IMR-90 (cell line): ENCODE measurements at regions not wholly inside any gene's neighbourhood (a gene's known extent, or its start where the extent isn't known, plus 50 kb on each side); places are given as distances from the start of the nearest gene placed in this dataset.

Experiments used
- ATAC-seq: fragments of 200-7000 bp; cut with Tn5 transposase; 2 replicates; pipeline ENCODE4 v1.9.1; 2020; ENCODE audit warnings: low read depth, mild to moderate bottlenecking, moderate library complexity
- BruUV-seq: library from RNA; stranded (reverse); fragments of 400-500 nt; replicated peaks from 2 replicates; lab custom pipeline; 2021; lab: Mats Ljungman, UMichigan
- CTCF ChIA-PET: fragments of 300-600 bp; formaldehyde crosslinking; extraction: SDS; loops from one replicate; lab custom pipeline; 2021; ENCODE audit warnings: antibody characterized with exemption; lab: Yijun Ruan, JAX
- POLR2A ChIA-PET: fragments of 300-600 bp; sonication (Branson Sonifier 250); formaldehyde crosslinking; loops from one replicate; lab custom pipeline; 2022; ENCODE audit warnings: antibody characterized with exemption; ENCODE audit not compliant: unreplicated experiment; lab: Charles Lee
- DNase-seq: peaks from one replicate; pipeline ENCODE4 v3.0.0; 2013
- H2AFZ ChIP-seq: replicated peaks from 2 replicates; pipeline ENCODE3; 2013; ENCODE audit warnings: low read length, mild to moderate bottlenecking; ENCODE audit not compliant: poor library complexity
- H2AK5ac ChIP-seq: 2 replicates; pipeline ENCODE4 v1.6.1; 2013; ENCODE audit warnings: low read depth, low read length, inconsistent platforms
- H2AK9ac ChIP-seq: replicated peaks from 2 replicates; pipeline ENCODE3; 2013; ENCODE audit warnings: mild to moderate bottlenecking, low read depth, low read length, moderate library complexity; ENCODE audit not compliant: poor library complexity
- H2BK120ac ChIP-seq: 2 replicates; pipeline ENCODE4 v1.6.1; 2013; ENCODE audit warnings: low read depth, low read length, inconsistent platforms
- H2BK15ac ChIP-seq: 3 replicates; pipeline ENCODE4 v1.6.1; 2013; ENCODE audit warnings: low read depth, low read length, inconsistent platforms
- H2BK20ac ChIP-seq: 2 replicates; pipeline ENCODE4 v1.6.1; 2013; ENCODE audit warnings: low read depth, mild to moderate bottlenecking, inconsistent platforms, low read length, moderate library complexity
- H2BK5ac ChIP-seq: 2 replicates; pipeline ENCODE4 v1.6.1; 2013; ENCODE audit warnings: mild to moderate bottlenecking, low read depth, low read length, inconsistent platforms; ENCODE audit not compliant: poor library complexity, severe bottlenecking
- H3K14ac ChIP-seq: replicated peaks from 2 replicates; pipeline ENCODE4 v1.6.1; 2013; ENCODE audit warnings: low read depth, low read length, inconsistent platforms
- H3K18ac ChIP-seq: 2 replicates; pipeline ENCODE4 v1.6.1; 2013; ENCODE audit warnings: low read depth, low read length, control low read depth
- H3K23ac ChIP-seq: 2 replicates; pipeline ENCODE4 v1.6.1; 2013; ENCODE audit warnings: low read depth, low read length, inconsistent platforms
- H3K27ac ChIP-seq: 2 replicates; pipeline ENCODE4 v1.5.1; 2013; ENCODE audit warnings: mild to moderate bottlenecking, control low read depth, low read length; ENCODE audit not compliant: insufficient read depth
- H3K27me3 ChIP-seq: 2 replicates; pipeline ENCODE4 v1.6.1; 2013; ENCODE audit warnings: low read length; ENCODE audit not compliant: control insufficient read depth, insufficient read depth
- H3K36me3 ChIP-seq: 2 replicates; pipeline ENCODE4 v1.6.1; 2013; ENCODE audit warnings: low read length, mixed read lengths; ENCODE audit not compliant: control insufficient read depth, insufficient read depth
- H3K4ac ChIP-seq: 2 replicates; pipeline ENCODE4 v1.6.1; 2013; ENCODE audit warnings: low read depth, low read length, inconsistent platforms
- H3K4me1 ChIP-seq: 2 replicates; pipeline ENCODE4 v1.6.1; 2013; ENCODE audit warnings: low read length, mixed read lengths; ENCODE audit not compliant: control insufficient read depth, insufficient read depth
- H3K4me2 ChIP-seq: 2 replicates; pipeline ENCODE4 v1.6.1; 2013; ENCODE audit warnings: low read depth, mild to moderate bottlenecking, control low read depth, low read length, moderate library complexity
- H3K4me3 ChIP-seq: 2 replicates; pipeline ENCODE4 v1.5.1; 2013; ENCODE audit warnings: low read depth, mild to moderate bottlenecking, control low read depth, low read length, moderate library complexity; ENCODE audit not compliant: insufficient read depth
- H3K56ac ChIP-seq: 2 replicates; pipeline ENCODE4 v1.6.1; 2013; ENCODE audit warnings: low read length, inconsistent platforms; ENCODE audit not compliant: insufficient read depth; ENCODE audit errors: extremely low read depth
- H3K79me1 ChIP-seq, 2 experiments: 2 replicates each; pipeline ENCODE4 v1.6.1; 2013; ENCODE audit warnings: low read length in 2 of 2, inconsistent platforms in 1 of 2, low read depth in 1 of 2
- H3K9ac ChIP-seq: 2 replicates; pipeline ENCODE4 v1.6.1; 2013; ENCODE audit warnings: low read depth, low read length, control low read depth
- H3K9me1 ChIP-seq: 2 replicates; pipeline ENCODE4 v1.6.1; 2013; ENCODE audit warnings: low read length, inconsistent platforms; ENCODE audit not compliant: insufficient read depth
- H3K9me3 ChIP-seq: 2 replicates; pipeline ENCODE4 v1.6.1; 2013; ENCODE audit warnings: low read length; ENCODE audit not compliant: control insufficient read depth, insufficient read depth
- H4K20me1 ChIP-seq: 2 replicates; pipeline ENCODE4 v1.6.1; 2013; ENCODE audit warnings: low read length, inconsistent platforms; ENCODE audit not compliant: insufficient read depth
- H4K5ac ChIP-seq: 2 replicates; pipeline ENCODE4 v1.6.1; 2013; ENCODE audit warnings: mild to moderate bottlenecking, low read depth, low read length, control low read depth
- H4K8ac ChIP-seq, 2 experiments: 2 replicates each; pipeline ENCODE4 v1.6.1; 2013; ENCODE audit warnings: low read depth in 2 of 2, low read length in 2 of 2, control low read depth in 1 of 2, inconsistent platforms in 1 of 2
- H4K91ac ChIP-seq: 2 replicates; pipeline ENCODE4 v1.6.1; 2013; ENCODE audit warnings: low read depth, low read length, inconsistent platforms; ENCODE audit not compliant: insufficient read depth
- FOS ChIP-seq: fragments of 150-350 bp; IDR thresholded peaks from 2 replicates; pipeline ENCODE4 v1.6.1; 2016; ENCODE audit warnings: low read depth, low read length
- RFX5 ChIP-seq: IDR thresholded peaks from 2 replicates; pipeline ENCODE4 v1.8.0; 2012; ENCODE audit warnings: low read depth, mild to moderate bottlenecking, low read length, moderate library complexity
- WGBS, 2 experiments: methylation state at CpG; one replicate each; pipeline versions ENCODE4 v1.1.5 to v1.1.7; 2013; ENCODE audit warnings: missing lambda C conversion rate in 2 of 2; ENCODE audit not compliant: insufficient read length in 1 of 2; ENCODE audit errors: extremely low coverage in 2 of 2; 5-methylcytosine and 5-hydroxymethylcytosine counted together
- dilution Hi-C: fragments of 300-500 bp; cut with HindIII; formaldehyde crosslinking; loops from one replicate; pipeline ENCODE4 v1.14.3; 2018; ENCODE audit warnings: low sequenced_read_pairs; ENCODE audit not compliant: unreplicated experiment
- in situ Hi-C: fragments of 300-500 bp; cut with MboI; formaldehyde crosslinking; loops from 3 replicates; pipeline ENCODE4 v1.14.3; 2019; ENCODE audit warnings: low sequenced_read_pairs, inconsistent platforms, mixed read lengths
- intact Hi-C: fragments of 100-400 bp; cut with micrococcal nuclease; formaldehyde crosslinking; loops from 2 replicates; pipeline ENCODE4 v1.10.0; 2022

DNA sequence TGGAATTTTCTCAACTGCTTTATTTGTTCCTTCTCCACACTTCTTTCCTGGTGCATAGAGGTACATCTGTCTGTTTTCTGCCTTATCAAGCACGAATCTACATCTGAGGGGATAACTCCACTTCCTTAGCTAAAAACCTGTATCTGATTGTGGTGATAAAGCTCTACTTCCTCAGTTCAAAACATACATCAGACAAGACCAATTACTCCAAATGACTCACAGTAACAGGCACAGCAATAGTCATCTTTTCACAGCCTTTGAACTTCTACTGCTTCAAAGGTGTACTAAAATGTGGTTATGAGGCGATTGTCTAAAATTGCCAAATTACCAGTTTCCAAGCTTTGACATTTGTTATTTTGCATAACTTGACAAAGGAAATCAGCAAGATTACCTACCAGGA, 803.6 kb upstream of the ZEB2 start:
- no peak overlapping the region for H3K18ac ChIP-seq
- H3K27ac ChIP-seq: no peak overlapping the region
- H2BK5ac ChIP-seq: no peak overlapping the region
- no peak overlapping the region for H4K5ac ChIP-seq
- no peaks in the 10 kb centered on the region for H3K9me3 ChIP-seq
- no peak overlapping the region for H3K4me2 ChIP-seq
- H2AFZ ChIP-seq: no peak overlapping the region
- no peak overlapping the region for H3K56ac ChIP-seq
- H3K4me3 ChIP-seq: no peak overlapping the region
- no peak overlapping the region for H2AK5ac ChIP-seq
- H4K91ac ChIP-seq: no peak overlapping the region; the same call in 1 of the 2 replicates
- no peak for TF ChIP-seq RFX5
- TF ChIP-seq FOS: 0 out of 2 replicates have a peak, but pooled peaks have one; percentile 17
- H4K8ac ChIP-seq: no peak overlapping the region
- H3K9ac ChIP-seq: no peak overlapping the region
- H3K27me3 ChIP-seq: no peaks in the 10 kb centered on the region
- peaks cover 1% of the 10 kb centered on the region; the same call in 1 of the 2 replicates for H3K4me1 ChIP-seq
- no peaks in the 10 kb centered on the region for H4K20me1 ChIP-seq
- no peak for ATAC-seq
- no peak overlapping the region for H2BK120ac ChIP-seq
- H3K23ac ChIP-seq: no peak overlapping the region
- intact Hi-C loops (no loop called here), in situ Hi-C loops (no loop called here), dilution Hi-C loops (no loop called here)
- no peak overlapping the region for H2BK15ac ChIP-seq
- CTCF ChIA-PET: interaction anchor here (0.6 kb wide), 1 partner anchor 335 kb away, joined by 3 read pairs; no protein-coding TSS in a partner anchor
- H2BK20ac ChIP-seq: no peak overlapping the region
- WGBS, 2 experiments: no CpG with 5 or more reads among the region's 2 CpGs
- BruUV-seq: no TSS peak
- no peak overlapping the region for H3K4ac ChIP-seq
- H3K79me1 ChIP-seq: no peaks in the 10 kb centered on the region
- no peaks in the 10 kb centered on the region for H3K9me1 ChIP-seq
- H2AK9ac ChIP-seq: no peak overlapping the region
- H3K36me3 ChIP-seq: no peaks in the 10 kb centered on the region
- peak; percentile 41 for DNase-seq
- POLR2A ChIA-PET: no interaction called here
- H3K14ac ChIP-seq: no peak overlapping the region
